Mucosa of descending colon (tissue), 3 donors: ENCODE measurements at regions not wholly inside any gene's neighbourhood (a gene's known extent, or its start where the extent isn't known, plus 50 kb on each side); places are given as distances from the start of the nearest gene placed in this dataset.
"Not testable (repeated sequence)": the region's sequence is repeated elsewhere in the genome, so short reads cannot be mapped to it uniquely, and the experiment has no call there.

Experiments used
- ATAC-seq: fragments of 200-7000 bp; cut with Tn5 transposase; one replicate; pipeline ENCODE4 v1.9.1; 2020; ENCODE audit warnings: mild to moderate bottlenecking, moderate library complexity
- DNase-seq, 3 donors: peaks; one replicate each; pipeline ENCODE4 v3.0.0-alpha.2; 2020
- H3K36me3 ChIP-seq: fragments of 200-600 bp; one replicate; pipeline ENCODE4 v1.8.0; 2021; ENCODE audit warnings: low read depth, mild to moderate bottlenecking
- H3K4me1 ChIP-seq: fragments of 200-600 bp; one replicate; pipeline ENCODE4 v1.8.0; 2021; ENCODE audit warnings: low read depth, mild to moderate bottlenecking
- H3K4me3 ChIP-seq: fragments of 200-600 bp; one replicate; pipeline ENCODE4 v1.8.0; 2021; ENCODE audit warnings: mild to moderate bottlenecking
- H3K9me3 ChIP-seq: fragments of 200-600 bp; one replicate; pipeline ENCODE4 v1.8.0; 2021; ENCODE audit warnings: mild to moderate bottlenecking
- intact Hi-C, 2 donors: fragments of 100-400 bp; cut with DNase I in 1 of 2; cut with micrococcal nuclease in 1 of 2; formaldehyde crosslinking; loops; one replicate each; pipeline versions ENCODE4 v1.11.0 to v1.11.1; 2022; cut with DNase I, micrococcal nuclease
- donor health status: DM: no; HTN: no; CAD: no; lungs with moderate emphysema.
- donor health status: DM: no; HTN: no; CAD: no.
- donor health status: DM: no; HTN: yes; CAD: no.

- DNase-seq, H3K4me3 ChIP-seq, H3K9me3 ChIP-seq, H3K4me1 ChIP-seq, intact Hi-C loops, H3K36me3 ChIP-seq, ATAC-seq: not testable (repeated sequence)
These were observed 5194.2 kb upstream of the TPTE start for GRCh38 chr21:5327220-5327619.

GRCh38 chr21:5329311-5329939, 5192.0 kb upstream of the TPTE start:
- DNase-seq, H3K4me3 ChIP-seq, H3K9me3 ChIP-seq, intact Hi-C loops, H3K4me1 ChIP-seq, H3K36me3 ChIP-seq: not testable (repeated sequence)
- peak; percentile 43 for ATAC-seq

GRCh38 chr21:5357839-5358238, 5163.5 kb upstream of the TPTE start:
- H3K36me3 ChIP-seq, DNase-seq, H3K4me3 ChIP-seq, ATAC-seq, intact Hi-C loops, H3K4me1 ChIP-seq: not testable (repeated sequence)
- peaks cover 18% of the 10 kb centered on the region for H3K9me3 ChIP-seq
